Pancreas (tissue), 10 donors: ENCODE measurements at regions not wholly inside any gene's neighbourhood (a gene's known extent, or its start where the extent isn't known, plus 50 kb on each side); places are given as distances from the start of the nearest gene placed in this dataset.

ENCODE experiments used
- ATAC-seq, 4 donors: fragments of 200-7000 bp; cut with Tn5 transposase; one replicate each; pipeline versions ENCODE4 v1.8.0 to v1.9.1; 2020; ENCODE audit warnings: mild to moderate bottlenecking in 4 of 4, moderate library complexity in 4 of 4
- DNase-seq, 6 donors: peaks; one replicate each; pipeline ENCODE4 v3.0.0-alpha.2; 2020
- FAIRE-seq: peaks from 2 replicates; lab custom pipeline; 2012; peaks lifted over from hg19 to GRCh38; lab: Jason Lieb, UNC
- H3K27ac ChIP-seq, 4 donors: fragments of 200-600 bp; sonication (generic); 1 replicate in 3 of 4; 2 replicates in 1 of 4; pipeline versions ENCODE4 v1.5.0 to v1.8.0; 2020
- H3K27me3 ChIP-seq, 4 donors: fragments of 200-600 bp; one replicate each; pipeline ENCODE4 v1.8.0; 2021
- H3K36me3 ChIP-seq, 3 donors: fragments of 200-600 bp; sonication (generic) in 1 of 3; one replicate each; pipeline versions ENCODE4 v1.5.0 to v1.8.0; 2020 to 2021
- H3K4me1 ChIP-seq, 3 donors: fragments of 200-600 bp; one replicate each; pipeline ENCODE4 v1.8.0; 2021
- H3K4me3 ChIP-seq, 4 donors: fragments of 200-600 bp; sonication (generic) in 2 of 4; one replicate each; pipeline versions ENCODE4 v1.5.0 to v1.8.0; 2020 to 2021
- H3K9me3 ChIP-seq, 4 donors: fragments of 200-600 bp; one replicate each; pipeline ENCODE4 v1.8.0; 2021
- WGBS, 2 donors: extraction: QIAGEN DNeasy Blood & Tissue Kit; methylation state at CpG; one replicate each; pipeline ENCODE4 v1.1.7; 2013; 5-methylcytosine and 5-hydroxymethylcytosine counted together
- intact Hi-C, 3 donors: fragments of 100-400 bp; cut with DNase I; formaldehyde crosslinking; loops; one replicate each; pipeline versions ENCODE4 v1.11.1 to v1.14.2; 2022
- TF ChIP-seq, protein P1 (sequence below), 4 donors: fragments of 200-600 bp; sonication (generic) in 3 of 4; IDR thresholded peaks; one replicate each; pipeline versions ENCODE4 v1.5.0 to v1.8.0; 2021; ENCODE audit warnings: antibody characterized with exemption in 4 of 4
- donor health status: healthy with polysubstance abuse.
- donor health status: DM: no; HTN: no; CAD: no; lungs with moderate emphysema.
- donor health status: DM: no; HTN: no; CAD: no.
- donor health status: control.
- donor health status: control.
- donor health status: Bipolar disorder and iron deficiency.
- donor health status: DM: yes; HTN: yes; CAD: no.
- donor health status: DM: no; HTN: no; CAD: no.
- donor health status: DM: no; HTN: no; CAD: no.
- donor health status: DM: yes; HTN: yes; CAD: no.

DNA sequence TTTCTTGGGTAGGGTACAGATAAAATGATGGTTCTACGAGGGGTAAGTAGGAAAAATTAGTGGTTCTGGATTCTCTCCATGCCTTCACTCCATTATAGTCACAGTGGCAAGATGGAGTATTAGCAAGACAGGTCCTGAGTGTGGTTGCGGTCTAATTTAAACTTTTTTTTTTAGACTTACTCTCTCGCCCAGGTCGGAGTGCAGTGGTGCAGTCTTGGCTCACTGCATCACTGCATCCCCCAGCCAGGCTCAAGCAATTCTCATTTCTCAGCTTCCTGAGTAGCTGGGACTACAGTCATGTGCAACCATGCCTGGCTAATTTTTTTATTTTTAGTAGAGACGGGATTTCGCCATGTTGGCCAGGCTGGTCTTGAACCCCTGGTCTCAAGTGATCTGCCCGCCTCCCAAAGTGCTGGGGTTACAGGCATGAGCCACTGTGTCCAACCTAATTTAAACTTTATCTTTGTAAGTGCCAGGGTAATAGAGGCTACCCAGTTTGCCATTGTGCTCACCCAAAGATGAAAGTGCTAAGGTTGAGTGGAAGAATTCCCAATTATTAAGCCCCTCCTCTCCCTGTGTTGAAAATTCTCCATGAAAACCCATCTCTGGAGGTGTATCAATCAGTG lies 135.6 kb downstream of the TM9SF2 start:
- 95 to 96% methylated on average over 7 of the region's 7 CpGs for WGBS, 2 donors
- ATAC-seq = no peak

DNA sequence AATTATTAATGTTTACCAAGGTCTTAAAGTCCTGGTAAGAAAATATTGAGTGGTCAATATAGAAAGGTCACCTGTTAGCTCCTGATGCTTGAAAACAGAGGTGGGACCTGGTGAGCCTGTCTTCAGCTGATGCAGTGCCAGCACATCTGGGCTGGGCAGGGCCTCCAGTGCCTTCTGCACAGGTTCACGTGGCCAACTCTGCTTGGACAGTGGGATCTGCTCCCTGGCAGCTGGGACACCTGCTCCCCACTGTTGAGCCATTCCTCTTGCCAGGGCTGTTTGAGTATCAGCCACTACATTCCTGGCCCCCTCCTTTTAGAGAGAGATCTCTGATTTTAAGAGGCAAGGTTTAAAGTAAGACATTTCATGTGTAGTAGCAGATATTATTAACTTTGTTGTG lies 135.0 kb downstream of the TM9SF2 start:
- Histone ChIP-seq H3K9me3 (no peaks in the 10 kb centered on the region), H3K36me3 (no peaks in the 10 kb centered on the region), H3K27ac (no peak overlapping the region), H3K4me3 (no peak overlapping the region), H3K27me3 (no peaks in the 10 kb centered on the region), H3K4me1 (no peaks in the 10 kb centered on the region)
- no peak for ATAC-seq
- no peak for DNase-seq
- 42 to 44% methylated on average over 1 of the region's 1 CpG for WGBS, 2 donors
- intact Hi-C loops = no loop called here
- TF ChIP-seq, protein P1, sequence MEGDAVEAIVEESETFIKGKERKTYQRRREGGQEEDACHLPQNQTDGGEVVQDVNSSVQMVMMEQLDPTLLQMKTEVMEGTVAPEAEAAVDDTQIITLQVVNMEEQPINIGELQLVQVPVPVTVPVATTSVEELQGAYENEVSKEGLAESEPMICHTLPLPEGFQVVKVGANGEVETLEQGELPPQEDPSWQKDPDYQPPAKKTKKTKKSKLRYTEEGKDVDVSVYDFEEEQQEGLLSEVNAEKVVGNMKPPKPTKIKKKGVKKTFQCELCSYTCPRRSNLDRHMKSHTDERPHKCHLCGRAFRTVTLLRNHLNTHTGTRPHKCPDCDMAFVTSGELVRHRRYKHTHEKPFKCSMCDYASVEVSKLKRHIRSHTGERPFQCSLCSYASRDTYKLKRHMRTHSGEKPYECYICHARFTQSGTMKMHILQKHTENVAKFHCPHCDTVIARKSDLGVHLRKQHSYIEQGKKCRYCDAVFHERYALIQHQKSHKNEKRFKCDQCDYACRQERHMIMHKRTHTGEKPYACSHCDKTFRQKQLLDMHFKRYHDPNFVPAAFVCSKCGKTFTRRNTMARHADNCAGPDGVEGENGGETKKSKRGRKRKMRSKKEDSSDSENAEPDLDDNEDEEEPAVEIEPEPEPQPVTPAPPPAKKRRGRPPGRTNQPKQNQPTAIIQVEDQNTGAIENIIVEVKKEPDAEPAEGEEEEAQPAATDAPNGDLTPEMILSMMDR (IDR thresholded peaks at IDR 0.05) = no peak
- FAIRE-seq = no peak

More for the DNA sequence above, 135.6 kb downstream of the TM9SF2 start:
- intact Hi-C loops = no loop called here
- no peak for FAIRE-seq
- no peak for DNase-seq
- TF ChIP-seq, protein P1 (IDR thresholded peaks at IDR 0.05) = no peak
- H3K4me1 ChIP-seq = no peaks in the 10 kb centered on the region
- no peak overlapping the region for H3K4me3 ChIP-seq
- no peak overlapping the region for H3K27ac ChIP-seq
- H3K9me3 ChIP-seq = no peaks in the 10 kb centered on the region
- no peaks in the 10 kb centered on the region for H3K36me3 ChIP-seq
- no peaks in the 10 kb centered on the region for H3K27me3 ChIP-seq

DNA sequence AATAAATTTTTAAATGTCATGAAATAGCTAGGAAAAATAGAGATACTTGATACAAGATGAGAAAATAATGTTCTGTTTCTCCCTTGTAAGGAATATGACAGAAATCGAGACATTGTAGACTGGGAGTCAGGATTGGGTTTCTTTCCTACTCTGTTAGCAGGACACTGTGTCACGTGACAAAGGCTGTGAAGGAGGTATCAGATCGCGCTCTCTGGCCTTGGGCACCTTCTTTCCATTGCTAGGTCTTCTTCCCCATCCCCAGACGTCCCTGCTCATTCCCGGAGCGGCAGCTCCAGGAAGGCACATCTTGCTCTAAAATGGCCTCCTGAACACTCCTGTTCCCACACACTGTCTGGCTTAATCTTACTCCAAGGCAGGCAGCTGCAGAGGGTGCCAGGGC lies 133.4 kb downstream of the TM9SF2 start:
- DNase-seq (no peak), FAIRE-seq (no peak), ATAC-seq (no peak)
- H3K27me3 ChIP-seq = no peaks in the 10 kb centered on the region
- H3K36me3 ChIP-seq = no peaks in the 10 kb centered on the region
- H3K4me3 ChIP-seq = no peak overlapping the region
- intact Hi-C loops = no loop called here
- 91 to 94% methylated on average over 7 of the region's 7 CpGs for WGBS, 2 donors
- no peaks in the 10 kb centered on the region for H3K4me1 ChIP-seq
- TF ChIP-seq, protein P1 (IDR thresholded peaks at IDR 0.05) = no peak
- H3K9me3 ChIP-seq = no peaks in the 10 kb centered on the region
- no peak overlapping the region for H3K27ac ChIP-seq

DNA sequence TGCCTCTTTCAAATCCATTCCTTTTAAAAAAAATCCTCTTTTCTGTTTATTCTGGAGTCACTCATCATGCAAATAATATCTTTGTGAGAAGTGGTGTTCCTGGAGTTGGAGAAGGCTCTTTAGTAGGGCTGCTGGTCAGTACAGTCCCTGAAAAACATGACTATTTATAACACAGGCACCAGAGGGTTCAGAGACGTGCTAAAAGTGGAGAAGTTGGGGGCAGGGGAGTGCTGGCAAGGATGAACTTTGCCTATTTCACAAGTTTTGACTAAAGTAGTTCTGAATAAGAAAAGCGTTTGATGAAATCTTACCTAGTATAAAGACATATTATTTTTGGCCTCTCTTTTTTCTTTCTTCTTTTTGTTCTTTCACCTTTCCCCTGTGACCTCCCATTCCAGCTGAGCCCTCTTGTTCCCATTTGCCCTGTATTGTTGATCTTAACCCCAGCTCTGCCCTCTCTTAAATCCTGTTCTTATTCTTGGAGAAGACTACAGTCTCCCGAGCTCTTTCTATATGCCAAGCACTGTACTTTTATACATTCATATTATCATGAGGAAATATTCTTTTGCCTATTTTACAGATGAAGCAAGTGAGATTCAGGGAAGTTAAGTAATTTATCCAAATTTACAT lies 129.1 kb downstream of the TM9SF2 start:
- Histone ChIP-seq H3K36me3 (no peaks in the 10 kb centered on the region), H3K4me1 (peaks cover 0 to 6% (median 0%) of the 10 kb centered on the region in 3 donors), H3K27me3 (no peaks in the 10 kb centered on the region), H3K9me3 (no peaks in the 10 kb centered on the region), H3K27ac (no peak overlapping the region), H3K4me3 (no peak overlapping the region)
- no peak for DNase-seq
- FAIRE-seq = no peak
- TF ChIP-seq, protein P1 (IDR thresholded peaks at IDR 0.05) = no peak
- no peak for ATAC-seq
- WGBS, 2 donors = 80 to 88% methylated on average over 3 of the region's 3 CpGs
- intact Hi-C loops = no loop called here

DNA sequence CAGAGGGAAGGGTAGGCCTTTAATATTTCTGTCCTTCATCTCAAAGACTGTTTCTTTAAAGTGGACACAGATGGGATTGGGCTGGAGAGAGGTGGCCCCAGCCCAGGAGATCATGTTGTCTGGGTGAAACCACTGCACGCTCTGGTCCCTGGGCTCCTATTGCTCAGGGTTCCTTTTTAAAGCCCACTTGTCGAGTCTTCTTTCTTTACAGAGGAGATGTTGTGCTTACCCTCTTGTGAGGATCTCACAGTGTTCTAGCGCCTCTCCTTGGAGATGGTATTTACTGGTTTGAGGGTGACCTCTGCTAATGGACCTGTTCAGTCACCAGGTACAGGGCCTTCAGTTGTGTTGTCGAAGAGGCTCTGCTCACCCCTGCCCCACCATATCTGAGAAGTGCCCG lies 128.4 kb downstream of the TM9SF2 start:
- H3K27me3 ChIP-seq = no peaks in the 10 kb centered on the region
- no peaks in the 10 kb centered on the region for H3K9me3 ChIP-seq
- no peak for FAIRE-seq
- TF ChIP-seq, protein P1 (IDR thresholded peaks at IDR 0.05) = no peak
- 90 to 92% methylated on average over 5 of the region's 5 CpGs for WGBS, 2 donors
- H3K36me3 ChIP-seq = no peaks in the 10 kb centered on the region
- intact Hi-C loops = no loop called here
- H3K27ac ChIP-seq = no peak overlapping the region
- ATAC-seq = no peak
- DNase-seq = no peak
- no peak overlapping the region for H3K4me3 ChIP-seq
- peaks cover 0 to 6% (median 0%) of the 10 kb centered on the region in 3 donors for H3K4me1 ChIP-seq
